PFSK-1 (cell line): ENCODE measurements at regions not wholly inside any gene's neighbourhood (a gene's known extent, or its start where the extent isn't known, plus 50 kb on each side); places are given as distances from the start of the nearest gene placed in this dataset.

Experiments
- FOXP2 ChIP-seq: optimal IDR thresholded peaks from 2 replicates; pipeline ENCODE3; 2011; ENCODE audit warnings: borderline replicate concordance, control low read depth, inconsistent platforms; ENCODE audit not compliant: insufficient read depth; ENCODE audit errors: extremely low read length, extremely low read depth
- POLR2AphosphoS5 ChIP-seq: IDR thresholded peaks from 2 replicates; pipeline ENCODE4 v1.6.1; 2012; ENCODE audit warnings: low read depth, mild to moderate bottlenecking, control low read depth, low read length, moderate library complexity
- SIN3A ChIP-seq: IDR thresholded peaks from 2 replicates; pipeline ENCODE4 v1.6.1; 2012; ENCODE audit warnings: mild to moderate bottlenecking, low read length, moderate library complexity, borderline replicate concordance; ENCODE audit not compliant: insufficient read depth
- TAF1 ChIP-seq: IDR thresholded peaks from 2 replicates; pipeline ENCODE4 v1.6.1; 2012; ENCODE audit warnings: low read length, control low read depth, borderline replicate concordance; ENCODE audit not compliant: insufficient read depth
- TF ChIP-seq, protein P1 (sequence below), 2 experiments: IDR thresholded peaks; 2 replicates each; pipeline versions ENCODE4 v1.6.1 to v1.8.0; 2011 to 2012; ENCODE audit warnings: low read depth in 2 of 2, low read length in 2 of 2, control low read depth in 1 of 2, inconsistent platforms in 1 of 2, mild to moderate bottlenecking in 1 of 2, moderate library complexity in 1 of 2; ENCODE audit not compliant: insufficient read depth in 1 of 2

- TF ChIP-seq, protein P1, sequence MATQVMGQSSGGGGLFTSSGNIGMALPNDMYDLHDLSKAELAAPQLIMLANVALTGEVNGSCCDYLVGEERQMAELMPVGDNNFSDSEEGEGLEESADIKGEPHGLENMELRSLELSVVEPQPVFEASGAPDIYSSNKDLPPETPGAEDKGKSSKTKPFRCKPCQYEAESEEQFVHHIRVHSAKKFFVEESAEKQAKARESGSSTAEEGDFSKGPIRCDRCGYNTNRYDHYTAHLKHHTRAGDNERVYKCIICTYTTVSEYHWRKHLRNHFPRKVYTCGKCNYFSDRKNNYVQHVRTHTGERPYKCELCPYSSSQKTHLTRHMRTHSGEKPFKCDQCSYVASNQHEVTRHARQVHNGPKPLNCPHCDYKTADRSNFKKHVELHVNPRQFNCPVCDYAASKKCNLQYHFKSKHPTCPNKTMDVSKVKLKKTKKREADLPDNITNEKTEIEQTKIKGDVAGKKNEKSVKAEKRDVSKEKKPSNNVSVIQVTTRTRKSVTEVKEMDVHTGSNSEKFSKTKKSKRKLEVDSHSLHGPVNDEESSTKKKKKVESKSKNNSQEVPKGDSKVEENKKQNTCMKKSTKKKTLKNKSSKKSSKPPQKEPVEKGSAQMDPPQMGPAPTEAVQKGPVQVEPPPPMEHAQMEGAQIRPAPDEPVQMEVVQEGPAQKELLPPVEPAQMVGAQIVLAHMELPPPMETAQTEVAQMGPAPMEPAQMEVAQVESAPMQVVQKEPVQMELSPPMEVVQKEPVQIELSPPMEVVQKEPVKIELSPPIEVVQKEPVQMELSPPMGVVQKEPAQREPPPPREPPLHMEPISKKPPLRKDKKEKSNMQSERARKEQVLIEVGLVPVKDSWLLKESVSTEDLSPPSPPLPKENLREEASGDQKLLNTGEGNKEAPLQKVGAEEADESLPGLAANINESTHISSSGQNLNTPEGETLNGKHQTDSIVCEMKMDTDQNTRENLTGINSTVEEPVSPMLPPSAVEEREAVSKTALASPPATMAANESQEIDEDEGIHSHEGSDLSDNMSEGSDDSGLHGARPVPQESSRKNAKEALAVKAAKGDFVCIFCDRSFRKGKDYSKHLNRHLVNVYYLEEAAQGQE (IDR thresholded peaks at IDR 0.05; ENCODE audit: insufficient read depth in 1 of 2, low read depth in 2 of 2, low read length in 2 of 2): no peak
- TF ChIP-seq POLR2AphosphoS5 (no peak), TAF1 (no peak), FOXP2 (no peak), SIN3A (no peak)
These were observed 276.6 kb downstream of the SHQ1 start for GRCh38 chr3:72571638-72572114.
